T47D (cell line): ENCODE measurements at regions not wholly inside any gene's neighbourhood (a gene's known extent, or its start where the extent isn't known, plus 50 kb on each side); places are given as distances from the start of the nearest gene placed in this dataset.
A peak's percentile ranks its signal among the peaks of the same experiment; 100 is the strongest.
"Not testable (repeated sequence)": the region's sequence is repeated elsewhere in the genome, so short reads cannot be mapped to it uniquely, and the experiment has no call there.

Experiments used
- DNase-seq, 2 experiments: peaks; one replicate each; pipeline versions ENCODE4 v3.0.0 to v3.0.0-alpha.2; 2011 to 2012; ENCODE audit warnings: low read depth in 1 of 2, low spot score in 1 of 2
- JUND ChIP-seq: IDR thresholded peaks from 2 replicates; pipeline ENCODE4 v1.6.1; 2012; ENCODE audit warnings: low read depth
- in situ Hi-C: cut with HindIII; loops from 2 replicates; pipeline ENCODE4 v1.10.0; 2016; ENCODE audit warnings: low sequenced_read_pairs, low pct_unique_long_range_greater_than_20kb

DNA sequence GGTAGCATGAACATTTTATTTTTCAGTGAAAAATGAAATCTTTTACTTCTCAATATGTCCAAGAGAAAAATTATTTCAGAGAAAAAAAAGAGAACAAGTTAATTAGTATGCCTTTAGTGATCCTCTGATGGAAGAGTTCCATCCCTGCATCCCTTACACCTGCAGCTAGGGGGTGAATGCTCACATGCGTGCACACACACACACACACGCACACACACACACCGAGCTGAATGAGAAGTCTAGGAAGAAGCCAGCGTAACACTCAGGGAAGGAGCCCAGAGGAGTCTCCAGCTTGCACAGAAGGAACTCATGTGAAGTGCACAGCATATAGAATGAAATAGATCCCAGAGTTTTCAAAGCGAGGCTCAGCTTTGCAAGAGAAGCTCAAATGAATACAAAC lies 510.5 kb downstream of the IRS2 start:
- in situ Hi-C loops = no loop called here
- TF ChIP-seq JUND = no peak
- DNase-seq = peak in 1 of 2 experiments; percentile 73

DNA sequence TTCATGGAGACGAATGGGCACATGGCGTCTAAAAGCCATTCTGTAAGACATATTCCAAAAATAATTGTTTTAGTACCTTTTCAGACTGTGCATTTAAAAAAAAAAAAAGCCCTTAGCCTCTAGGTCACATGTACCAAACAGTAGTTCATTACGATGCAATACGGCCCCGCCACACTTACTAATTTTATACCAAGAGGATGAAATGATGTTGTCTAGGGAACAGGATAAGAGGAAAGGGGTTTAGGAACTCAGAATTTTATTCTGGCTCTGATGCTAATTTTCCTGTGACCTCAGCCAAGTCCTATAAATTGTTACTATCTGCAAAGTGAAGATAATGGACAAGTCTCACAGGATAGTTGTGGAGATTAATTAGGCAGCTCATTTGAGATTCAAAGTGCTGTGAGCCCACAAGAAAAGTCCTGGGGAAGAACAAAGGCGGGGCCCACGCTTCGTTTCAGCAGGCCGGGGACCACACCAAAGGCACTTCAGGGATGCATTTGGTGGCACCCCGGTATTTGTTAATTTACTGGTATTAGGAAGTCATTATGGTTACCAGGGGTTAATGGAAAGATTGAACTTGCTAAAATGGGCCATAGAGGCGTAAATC lies 511.1 kb downstream of the IRS2 start:
- DNase-seq = no peak
- in situ Hi-C loops = no loop called here
- TF ChIP-seq JUND = no peak

GRCh38 chr13:109274188-109274821 lies 512.1 kb downstream of the IRS2 start:
- no peak for TF ChIP-seq JUND
- DNase-seq = no peak
- in situ Hi-C loops = no loop called here

- in situ Hi-C loops = no loop called here
- no peak for DNase-seq
- no peak for TF ChIP-seq JUND
Measured at GRCh38 chr13:109273326-109273751, 513.0 kb downstream of the IRS2 start.

DNA sequence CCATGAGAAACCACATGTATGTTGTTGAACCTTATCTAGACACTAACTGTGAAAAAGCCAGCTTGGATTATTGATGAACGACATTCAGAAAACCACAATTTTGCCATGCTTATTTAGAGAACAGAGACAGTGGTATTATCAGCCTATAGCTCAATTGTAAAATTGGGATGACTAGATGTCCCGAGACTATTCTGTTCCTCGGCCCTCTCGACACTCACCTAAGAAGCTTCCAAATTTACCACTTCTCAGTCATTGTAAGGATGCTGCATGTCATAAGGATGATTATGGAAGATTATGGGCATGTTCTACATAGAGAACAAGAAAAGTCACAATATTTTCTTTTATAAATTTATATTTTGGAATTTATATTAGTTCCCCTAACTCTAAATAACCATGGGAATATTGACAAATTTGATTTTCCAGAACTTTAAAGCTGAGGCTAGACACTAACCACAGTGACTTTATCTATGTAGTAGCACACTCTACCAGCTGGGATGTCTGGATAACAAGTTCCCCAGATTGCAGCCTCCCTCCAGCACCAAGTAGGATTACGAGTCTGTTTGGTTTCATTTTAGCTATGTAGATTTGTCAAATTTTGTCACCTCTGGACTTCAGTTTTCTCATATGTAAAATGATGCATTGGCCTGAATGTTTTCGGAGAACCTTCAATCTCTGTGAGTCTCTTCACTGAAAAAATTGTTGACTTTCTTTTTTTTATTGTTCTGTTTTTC lies 513.6 kb downstream of the IRS2 start:
- TF ChIP-seq JUND = no peak
- no peak for DNase-seq
- in situ Hi-C loops = no loop called here

DNA sequence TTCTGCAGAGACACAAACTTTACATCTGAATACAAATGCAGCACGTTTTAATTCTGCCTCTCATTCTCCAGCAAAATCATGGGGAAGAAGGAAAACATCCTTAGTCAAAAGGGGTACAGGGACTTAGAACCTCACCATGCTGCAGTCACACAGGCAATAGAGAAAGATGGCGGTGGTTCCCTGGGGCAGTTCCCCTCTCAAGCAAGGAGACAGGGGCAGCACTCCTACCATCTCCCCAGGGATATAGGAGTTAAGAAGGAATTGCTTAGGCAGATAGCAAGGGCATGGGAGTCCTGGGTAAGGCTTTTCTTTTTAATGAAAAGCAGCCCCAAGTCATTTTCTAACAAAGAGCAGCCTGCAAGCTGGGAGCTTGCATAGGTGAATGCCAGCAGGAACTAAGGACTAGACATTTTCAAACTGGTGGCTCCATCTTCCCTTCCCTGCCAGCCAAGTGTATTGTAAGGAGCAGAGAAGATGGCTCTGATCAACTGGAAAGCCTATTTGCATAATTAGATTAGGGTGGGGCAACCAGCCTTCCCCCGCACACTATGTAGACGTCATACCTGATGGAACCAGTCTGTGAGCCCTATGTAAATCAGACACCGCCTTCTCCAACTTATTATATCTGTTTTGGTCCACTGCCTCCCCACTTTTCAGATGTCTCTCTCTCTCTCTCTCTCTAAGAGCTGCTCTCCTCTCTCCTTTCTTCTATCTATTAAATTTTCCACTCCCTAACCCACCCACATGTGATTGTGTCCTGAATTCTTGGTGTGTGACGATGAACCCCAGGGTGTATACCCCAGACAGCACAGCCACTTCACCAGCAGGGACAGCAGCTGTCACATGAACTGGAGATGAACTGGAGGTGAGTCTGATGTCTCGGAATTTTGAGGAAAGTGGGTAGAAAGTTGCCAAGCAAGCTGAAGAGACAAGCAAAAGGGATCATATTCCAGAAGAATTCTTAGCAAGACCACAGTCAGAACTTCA lies 514.5 kb downstream of the IRS2 start:
- TF ChIP-seq JUND = no peak
- peak in 1 of 2 experiments; percentile 64 for DNase-seq
- in situ Hi-C loops = no loop called here

DNA sequence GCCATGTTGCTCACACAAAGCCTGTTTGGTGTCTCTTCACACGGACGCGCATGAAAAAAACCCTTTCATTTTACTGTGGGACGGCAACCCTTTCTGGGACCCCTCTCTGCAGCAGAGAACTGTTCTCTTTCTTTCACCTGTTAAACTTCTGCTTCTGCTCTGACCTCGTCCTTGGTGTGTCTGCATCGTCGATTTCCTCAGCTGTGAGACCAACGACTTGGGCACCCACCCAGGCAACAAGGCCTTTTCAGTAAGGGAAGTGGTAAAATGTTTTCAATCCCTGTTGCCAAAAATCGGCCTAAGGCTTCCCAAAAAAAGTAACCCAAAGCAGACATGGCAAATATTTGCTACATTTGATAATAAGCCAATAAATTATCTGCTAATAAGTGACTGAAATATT lies 515.3 kb downstream of the IRS2 start:
- in situ Hi-C loops = no loop called here
- DNase-seq = no peak
- no peak for TF ChIP-seq JUND

DNA sequence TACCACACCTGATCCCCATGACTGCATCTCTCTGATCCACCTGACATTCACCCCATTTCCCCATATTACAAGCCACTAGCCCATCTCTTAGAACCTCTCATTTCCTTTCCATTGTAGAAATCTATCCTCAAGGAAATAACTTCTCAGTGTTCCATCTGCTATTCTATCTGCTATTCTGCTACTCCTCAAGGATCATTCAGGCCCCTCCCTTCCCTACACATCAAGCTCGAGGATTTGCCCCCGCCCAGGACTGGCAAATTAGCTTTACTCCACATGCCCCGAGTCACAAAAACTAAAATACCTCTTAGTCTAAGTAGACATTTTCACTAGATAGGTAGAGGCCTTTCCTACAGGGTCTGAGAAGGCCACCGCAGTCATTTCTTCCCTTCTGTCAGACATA lies 517.0 kb downstream of the IRS2 start:
- DNase-seq, in situ Hi-C loops: not testable (repeated sequence)

DNA sequence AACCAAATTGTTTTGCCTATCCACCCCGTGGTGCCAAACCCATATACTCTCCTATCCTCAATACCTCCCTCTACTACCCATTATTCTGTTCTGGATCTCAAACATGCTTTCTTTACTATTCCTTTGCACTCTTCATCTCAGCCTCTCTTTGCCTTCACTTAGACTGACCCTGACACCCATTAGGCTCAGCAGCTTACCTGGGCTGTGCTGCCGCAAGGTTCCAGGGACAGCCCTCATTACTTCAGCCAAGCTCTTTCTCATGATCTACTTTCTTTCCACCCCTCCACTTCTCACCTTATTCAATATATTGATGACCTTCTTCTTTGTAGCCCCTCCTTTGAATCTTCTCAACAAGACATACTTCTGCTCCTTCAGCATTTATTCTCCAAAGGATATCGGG lies 517.9 kb downstream of the IRS2 start:
- in situ Hi-C loops, DNase-seq: not testable (repeated sequence)

GRCh38 chr13:109267400-109267799 lies 519.0 kb downstream of the IRS2 start:
- DNase-seq, in situ Hi-C loops: not testable (repeated sequence)

GRCh38 chr13:109265438-109265742 lies 521.0 kb downstream of the IRS2 start:
- DNase-seq, in situ Hi-C loops: not testable (repeated sequence)

DNA sequence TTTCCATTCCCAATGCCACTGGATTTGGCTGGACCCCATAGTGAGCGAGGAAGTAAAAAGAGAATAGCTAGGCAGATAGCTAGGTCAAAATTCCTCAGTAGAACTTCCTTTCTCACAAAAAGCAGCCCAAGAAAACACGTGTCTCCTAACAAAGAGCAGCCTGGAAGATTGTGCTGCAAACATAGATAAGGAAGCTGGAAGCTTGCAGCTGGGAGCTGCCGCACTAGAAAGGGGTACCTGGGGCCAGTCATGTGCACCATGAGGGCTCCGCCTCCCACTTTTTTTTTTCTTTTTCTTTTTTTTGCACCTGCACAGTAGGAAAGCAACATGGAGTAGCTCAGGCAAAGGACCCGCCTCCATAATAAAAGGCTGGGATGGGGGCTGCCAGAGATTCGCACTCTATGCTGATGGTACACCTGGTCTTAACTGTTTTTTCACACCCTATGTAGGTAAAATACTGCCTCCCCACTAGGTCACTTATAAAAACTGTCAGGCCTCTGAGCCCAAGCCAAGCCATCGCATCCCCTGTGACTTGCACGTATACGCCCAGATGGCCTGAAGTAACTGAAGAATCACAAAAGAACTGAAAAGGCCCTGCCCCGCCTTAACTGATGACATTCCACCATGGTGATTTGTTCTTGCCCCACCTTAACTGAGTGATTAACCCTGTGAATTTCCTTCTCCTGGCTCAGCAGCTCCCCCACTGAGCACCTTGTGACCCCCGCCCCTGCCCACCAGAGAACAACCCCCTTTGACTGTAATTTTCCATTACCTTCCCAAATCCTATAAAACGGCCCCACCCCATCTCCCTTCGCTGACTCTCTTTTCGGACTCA lies 521.6 kb downstream of the IRS2 start:
- in situ Hi-C loops, DNase-seq: not testable (repeated sequence)

DNA sequence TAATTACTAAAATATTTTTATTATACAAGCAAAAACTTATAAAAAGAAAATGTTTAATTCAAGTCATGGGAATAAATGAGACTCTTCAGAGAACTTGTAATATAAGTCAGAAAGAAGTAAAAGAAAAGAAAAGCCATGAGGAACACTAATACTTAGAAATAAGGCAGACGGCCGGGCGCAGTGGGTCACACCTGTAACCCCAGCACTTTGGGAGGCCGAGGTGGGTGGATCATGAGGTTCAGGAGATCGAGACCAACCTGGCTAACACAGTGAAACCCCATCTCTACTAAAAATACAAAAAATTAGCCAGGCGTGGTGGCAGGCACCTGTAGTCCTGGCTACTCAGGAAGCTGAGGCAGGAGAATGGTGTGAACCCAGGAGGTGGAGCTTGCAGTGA lies 528.6 kb downstream of the IRS2 start:
- DNase-seq, in situ Hi-C loops: not testable (repeated sequence)
